Neural progenitor cell (in vitro differentiated cells): ENCODE measurements at regions not wholly inside any gene's neighbourhood (a gene's known extent, or its start where the extent isn't known, plus 50 kb on each side); places are given as distances from the start of the nearest gene placed in this dataset.

ENCODE experiments used
- EZH2phosphoT487 ChIP-seq: fragments of 200-600 bp; sonication (generic); IDR thresholded peaks from 2 replicates; pipeline ENCODE4 v1.6.1; 2017; ENCODE audit warnings: antibody characterized with exemption
- TF ChIP-seq, protein P1 (sequence below): fragments of 200-600 bp; sonication (generic); IDR thresholded peaks from 2 replicates; pipeline ENCODE4 v1.5.1; 2017; ENCODE audit warnings: antibody characterized with exemption, mild to moderate bottlenecking

DNA sequence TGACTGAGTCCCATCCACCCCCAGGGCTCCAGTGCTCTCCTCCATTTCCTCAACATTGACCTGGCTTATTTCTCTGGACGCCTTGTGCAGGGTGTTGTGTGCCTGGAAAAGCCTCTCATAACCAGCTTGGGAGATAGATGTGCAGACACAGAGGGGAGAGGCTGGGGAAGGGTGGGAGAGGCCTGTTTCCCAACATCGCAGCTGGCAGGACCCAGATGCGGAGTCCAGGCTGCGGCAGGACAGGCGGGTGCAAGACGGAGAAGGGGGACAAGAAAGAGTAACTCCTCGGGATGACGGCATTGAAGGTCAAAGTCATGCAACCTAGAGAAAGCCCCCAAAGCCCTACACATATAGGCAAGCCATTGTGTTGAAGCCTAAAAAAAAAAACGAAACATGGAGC lies 54.1 kb upstream of the ANTXRL start:
- TF ChIP-seq, protein P1, sequence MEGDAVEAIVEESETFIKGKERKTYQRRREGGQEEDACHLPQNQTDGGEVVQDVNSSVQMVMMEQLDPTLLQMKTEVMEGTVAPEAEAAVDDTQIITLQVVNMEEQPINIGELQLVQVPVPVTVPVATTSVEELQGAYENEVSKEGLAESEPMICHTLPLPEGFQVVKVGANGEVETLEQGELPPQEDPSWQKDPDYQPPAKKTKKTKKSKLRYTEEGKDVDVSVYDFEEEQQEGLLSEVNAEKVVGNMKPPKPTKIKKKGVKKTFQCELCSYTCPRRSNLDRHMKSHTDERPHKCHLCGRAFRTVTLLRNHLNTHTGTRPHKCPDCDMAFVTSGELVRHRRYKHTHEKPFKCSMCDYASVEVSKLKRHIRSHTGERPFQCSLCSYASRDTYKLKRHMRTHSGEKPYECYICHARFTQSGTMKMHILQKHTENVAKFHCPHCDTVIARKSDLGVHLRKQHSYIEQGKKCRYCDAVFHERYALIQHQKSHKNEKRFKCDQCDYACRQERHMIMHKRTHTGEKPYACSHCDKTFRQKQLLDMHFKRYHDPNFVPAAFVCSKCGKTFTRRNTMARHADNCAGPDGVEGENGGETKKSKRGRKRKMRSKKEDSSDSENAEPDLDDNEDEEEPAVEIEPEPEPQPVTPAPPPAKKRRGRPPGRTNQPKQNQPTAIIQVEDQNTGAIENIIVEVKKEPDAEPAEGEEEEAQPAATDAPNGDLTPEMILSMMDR = no peak
- no peak for TF ChIP-seq EZH2phosphoT487
